NCI-H82 treated with DMSO at 0.1 percent for 48 hours (cell line): ENCODE measurements at regions not wholly inside any gene's neighbourhood (a gene's known extent, or its start where the extent isn't known, plus 50 kb on each side); places are given as distances from the start of the nearest gene placed in this dataset.

ENCODE experiments used
- DNase-seq: peaks from one replicate; lab custom pipeline; 2025; ENCODE audit not compliant: unreplicated experiment; lab: John Stamatoyannopoulos, UW

GRCh38 chr1:209510063-209510462 is 73.5 kb upstream of the CAMK1G start:
- no peak for DNase-seq

GRCh38 chr1:209511169-209511568 is 72.3 kb upstream of the CAMK1G start:
- DNase-seq = no peak

GRCh38 chr1:209512821-209513220 is 70.7 kb upstream of the CAMK1G start:
- DNase-seq = no peak

GRCh38 chr1:209513226-209513625 is 70.3 kb upstream of the CAMK1G start:
- peak; percentile 74 for DNase-seq

GRCh38 chr1:209516771-209517680 is 66.5 kb upstream of the CAMK1G start:
- DNase-seq = peak; percentile 68

- no peak for DNase-seq
Observed at GRCh38 chr1:209517681-209518050, 65.8 kb upstream of the CAMK1G start.

- no peak for DNase-seq
Observed at GRCh38 chr1:209519786-209520185, 63.7 kb upstream of the CAMK1G start.

- no peak for DNase-seq
Observed at GRCh38 chr1:209522826-209523225, 60.7 kb upstream of the CAMK1G start.

GRCh38 chr1:209526137-209526536 is 57.4 kb upstream of the CAMK1G start:
- peak; percentile 79 for DNase-seq

GRCh38 chr1:209527372-209527771 is 56.1 kb upstream of the CAMK1G start:
- DNase-seq = no peak

GRCh38 chr1:209527993-209528717 is 55.4 kb upstream of the CAMK1G start:
- no peak for DNase-seq

GRCh38 chr1:209529233-209529632 is 54.3 kb upstream of the CAMK1G start:
- no peak for DNase-seq

GRCh38 chr1:209531006-209531405 is 52.5 kb upstream of the CAMK1G start:
- no peak for DNase-seq

GRCh38 chr1:209531549-209531948 is 52.0 kb upstream of the CAMK1G start:
- no peak for DNase-seq
